Stimulated activated effector memory CD8-positive, alpha-beta T cell treated with anti-CD3 and anti-CD28 coated beads, Interleukin-12 subunit alpha, Interleukin-12 subunit beta, amount 100 ng/mL, for 72 hours (primary cell): ENCODE measurements at regions not wholly inside any gene's neighbourhood (a gene's known extent, or its start where the extent isn't known, plus 50 kb on each side); places are given as distances from the start of the nearest gene placed in this dataset.
A peak's percentile ranks its signal among the peaks of the same experiment; 100 is the strongest.
"Not testable (repeated sequence)": the region's sequence is repeated elsewhere in the genome, so short reads cannot be mapped to it uniquely, and the experiment has no call there.

Experiments
- ATAC-seq: fragments of 150-1000 bp; cut with Tn5 transposase; 2 replicates; pipeline ENCODE4 v1.10.0; 2021
- DNase-seq, 2 donors: peaks; one replicate each; pipeline ENCODE4 v3.0.0; 2021 to 2022; ENCODE audit warnings: low spot score in 2 of 2
- H3K27ac Mint-ChIP-seq: one replicate; pipeline ENCODE4 v1.8.0; 2022; ENCODE audit warnings: mild to moderate bottlenecking, mixed read lengths
- H3K36me3 Mint-ChIP-seq: one replicate; pipeline ENCODE4 v1.8.0; 2022; ENCODE audit warnings: mild to moderate bottlenecking, mixed read lengths
- H3K4me1 Mint-ChIP-seq: one replicate; pipeline ENCODE4 v1.8.0; 2022; ENCODE audit warnings: mixed read lengths
- H3K4me3 Mint-ChIP-seq: one replicate; pipeline ENCODE4 v1.8.0; 2022; ENCODE audit warnings: mild to moderate bottlenecking, mixed read lengths
- H3K9me3 Mint-ChIP-seq: one replicate; pipeline ENCODE4 v1.8.0; 2022; ENCODE audit warnings: mixed read lengths

DNA sequence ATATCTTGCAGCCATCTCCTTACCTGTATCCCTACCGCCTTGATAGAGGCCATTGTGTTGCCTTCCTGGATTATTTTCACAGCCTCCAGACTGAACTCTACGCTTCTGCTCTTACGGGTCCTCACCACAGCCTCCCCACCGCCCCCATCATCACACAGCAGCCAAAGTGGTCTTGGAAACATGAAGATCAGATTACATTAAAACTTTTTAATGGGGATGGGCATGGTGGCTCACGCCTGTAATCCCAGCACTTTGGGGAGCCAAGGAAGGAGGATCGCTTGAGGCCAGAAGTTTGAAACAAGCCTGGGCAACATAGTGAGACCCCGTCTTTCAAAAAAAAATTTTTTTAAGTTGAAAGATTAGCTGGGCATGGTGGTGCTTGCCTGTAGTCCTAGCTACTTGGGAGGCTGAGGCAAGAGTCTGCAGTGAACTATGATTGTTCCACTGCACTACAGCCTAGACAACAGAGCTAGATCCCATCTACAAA is 150.5 kb downstream of the NPIPB5 start:
- H3K4me3 Mint-ChIP-seq = no peak overlapping the region

DNA sequence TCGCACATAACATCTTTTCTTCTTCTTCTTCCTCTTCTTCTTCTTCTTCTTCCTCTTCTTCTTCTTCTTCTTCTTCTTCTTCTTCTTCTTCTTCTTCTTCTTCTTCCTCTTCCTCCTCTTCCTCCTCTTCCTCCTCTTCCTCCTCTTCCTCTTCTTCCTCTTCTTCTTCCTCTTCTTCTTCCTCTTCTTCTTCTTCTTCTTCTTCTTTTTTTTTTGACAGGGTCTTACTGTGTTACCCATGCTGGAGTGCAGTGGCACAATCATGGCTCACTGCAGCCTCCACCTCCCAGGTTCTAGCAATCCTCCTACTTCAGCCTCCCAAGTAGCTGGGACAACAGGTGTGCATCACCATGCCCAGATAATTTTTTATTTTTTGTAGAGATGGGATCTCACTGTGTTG is 151.0 kb upstream of the HS3ST2 start:
- H3K36me3 Mint-ChIP-seq, DNase-seq, H3K9me3 Mint-ChIP-seq, H3K4me1 Mint-ChIP-seq, ATAC-seq, H3K4me3 Mint-ChIP-seq, H3K27ac Mint-ChIP-seq: not testable (repeated sequence)

More for the DNA sequence above, 150.5 kb downstream of the NPIPB5 start:
- H3K4me1 Mint-ChIP-seq = no peaks in the 10 kb centered on the region
- DNase-seq = no peak
- ATAC-seq = no peak
- H3K27ac Mint-ChIP-seq = no peak overlapping the region
- no peaks in the 10 kb centered on the region for H3K36me3 Mint-ChIP-seq
- no peaks in the 10 kb centered on the region for H3K9me3 Mint-ChIP-seq

DNA sequence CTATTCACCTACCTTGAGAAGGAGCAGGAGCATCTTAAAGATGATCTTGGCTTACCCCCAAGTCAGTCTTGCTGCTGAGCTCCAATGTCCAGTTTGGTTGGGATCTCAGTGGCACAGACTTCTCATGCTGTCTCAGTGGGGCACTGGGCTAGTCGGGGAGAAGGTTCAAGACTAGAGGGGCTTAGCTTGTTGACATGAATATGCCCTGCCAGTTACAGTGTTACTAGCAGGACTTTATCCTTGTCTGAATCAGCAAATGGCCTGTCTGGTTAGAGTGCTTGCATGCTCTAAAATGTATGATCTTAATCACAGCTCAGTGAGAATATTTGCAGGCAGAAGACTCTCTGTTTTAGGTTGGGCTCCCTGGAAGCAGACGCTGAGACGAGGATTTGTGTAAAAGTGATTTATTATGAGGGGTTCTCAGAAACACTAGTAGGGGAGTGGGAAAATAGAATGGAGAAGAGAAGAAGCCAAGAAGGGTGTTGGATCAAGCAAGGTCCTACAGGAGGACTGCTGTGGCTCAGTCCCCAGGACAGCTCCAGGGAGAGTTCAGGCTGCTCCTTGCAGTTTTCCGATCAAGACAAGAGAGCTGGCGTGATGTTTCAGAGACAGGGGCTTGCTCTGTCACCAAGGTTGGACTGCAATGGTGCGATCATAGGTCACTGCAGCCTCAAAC is 150.4 kb upstream of the HS3ST2 start:
- Mint-ChIP-seq H3K27ac (no peak overlapping the region), H3K4me3 (no peak overlapping the region), H3K4me1 (no peaks in the 10 kb centered on the region), H3K9me3 (no peaks in the 10 kb centered on the region), H3K36me3 (no peaks in the 10 kb centered on the region)
- DNase-seq (no peak), ATAC-seq (peak; percentile 6)

DNA sequence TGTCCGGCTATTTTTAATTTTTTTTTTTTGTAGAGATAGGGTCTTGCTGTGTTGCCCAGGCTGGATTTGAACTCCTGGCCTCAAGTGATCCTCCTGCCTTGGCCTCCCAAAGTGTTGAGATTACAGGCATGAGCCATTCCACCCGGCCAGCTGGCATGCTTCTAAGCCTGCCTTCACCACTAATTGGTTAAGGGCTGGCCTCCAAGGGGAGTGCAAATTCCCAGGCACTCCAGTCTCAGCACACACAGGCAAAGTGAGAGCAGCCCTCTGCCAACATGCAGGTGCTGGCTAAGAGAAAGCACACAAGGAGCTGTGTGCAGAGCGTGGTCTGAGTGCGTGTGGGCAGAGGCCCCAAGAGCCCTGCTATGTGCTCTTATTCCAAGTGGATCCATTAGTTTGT is 149.8 kb upstream of the HS3ST2 start:
- H3K9me3 Mint-ChIP-seq = no peaks in the 10 kb centered on the region
- no peak for DNase-seq
- no peak overlapping the region for H3K4me3 Mint-ChIP-seq
- H3K4me1 Mint-ChIP-seq = no peaks in the 10 kb centered on the region
- ATAC-seq = no peak
- H3K27ac Mint-ChIP-seq = no peak overlapping the region
- no peaks in the 10 kb centered on the region for H3K36me3 Mint-ChIP-seq

DNA sequence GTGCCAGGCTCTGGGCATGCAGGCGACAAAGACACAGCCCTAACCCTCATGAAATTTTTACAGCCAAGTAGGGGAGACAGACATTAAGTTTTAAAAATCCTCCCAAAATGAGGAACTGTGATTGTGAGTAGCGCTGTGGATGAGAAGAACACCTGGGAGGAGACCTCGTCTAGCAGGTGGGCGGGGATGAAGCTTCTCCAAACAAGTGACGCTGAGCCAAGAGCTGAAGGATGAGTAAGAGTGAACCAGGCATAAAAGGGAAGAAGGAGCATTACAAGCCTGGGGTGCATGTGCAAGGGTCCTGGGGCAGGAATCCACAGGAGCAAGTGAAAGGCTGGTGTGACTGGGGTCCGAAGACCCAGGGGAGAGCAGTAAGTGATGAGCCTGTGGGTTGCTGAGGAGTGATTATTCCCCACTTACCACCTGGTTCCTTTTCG is 149.4 kb upstream of the HS3ST2 start:
- no peak for DNase-seq
- Mint-ChIP-seq H3K9me3 (no peaks in the 10 kb centered on the region), H3K36me3 (no peaks in the 10 kb centered on the region), H3K4me1 (no peaks in the 10 kb centered on the region), H3K27ac (no peak overlapping the region), H3K4me3 (no peak overlapping the region)
- ATAC-seq = no peak

DNA sequence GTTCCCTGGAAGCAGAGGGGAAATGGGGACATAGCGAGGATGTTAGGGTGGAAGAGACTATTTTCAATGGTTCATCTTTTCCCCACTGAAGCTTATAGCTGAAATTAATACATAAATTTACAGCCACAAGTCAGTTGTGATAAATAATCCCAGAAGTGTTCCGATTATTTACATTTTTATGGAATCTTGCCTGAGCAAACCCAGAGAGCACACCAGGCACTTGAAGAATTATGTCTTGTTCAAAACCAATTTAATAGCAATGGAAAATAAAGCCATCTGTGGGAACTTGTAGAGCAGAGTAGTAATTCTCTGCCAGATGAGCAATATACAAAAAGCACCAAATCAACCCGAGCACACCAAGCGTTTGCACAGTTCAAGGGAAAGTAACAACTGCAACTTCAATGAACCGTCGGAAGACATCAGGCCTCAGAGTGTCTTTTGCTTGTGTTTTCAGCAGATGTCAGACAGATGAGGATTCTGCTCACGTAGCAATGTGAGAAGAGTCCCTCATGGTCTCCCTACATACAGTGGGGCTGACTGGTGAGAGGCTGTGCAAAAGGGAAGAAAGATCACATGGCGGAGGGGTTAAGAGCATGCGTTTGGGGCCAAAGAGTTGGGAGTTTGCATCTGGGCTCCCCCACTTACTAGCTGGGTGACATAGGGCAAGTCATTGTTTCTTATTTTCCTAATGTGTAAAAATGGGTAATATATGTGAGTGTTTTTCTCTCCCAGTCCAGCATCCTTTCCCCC is 148.7 kb upstream of the HS3ST2 start:
- Mint-ChIP-seq H3K4me3 (no peak overlapping the region), H3K9me3 (no peaks in the 10 kb centered on the region)

DNA sequence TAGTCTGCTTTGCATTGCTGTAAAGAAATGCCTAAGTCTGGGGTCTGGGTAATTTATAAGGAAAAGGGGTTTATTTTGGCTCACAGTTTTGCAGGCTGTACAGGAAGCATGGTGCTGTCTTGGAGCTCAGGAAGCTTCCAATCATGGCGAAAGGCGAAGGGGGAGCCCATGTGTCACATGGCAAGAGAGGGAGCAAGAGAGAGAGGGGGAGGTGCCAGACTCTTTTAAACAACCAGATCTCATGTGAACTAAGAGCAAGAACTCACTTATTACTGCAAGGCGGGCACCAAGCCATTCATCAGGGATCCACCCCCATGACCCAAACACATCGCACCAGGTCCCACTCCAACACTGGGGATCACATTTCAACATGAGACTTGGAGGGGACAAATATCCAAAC is 148.2 kb upstream of the HS3ST2 start:
- Mint-ChIP-seq H3K36me3 (no peaks in the 10 kb centered on the region), H3K27ac (no peak overlapping the region), H3K9me3 (no peaks in the 10 kb centered on the region), H3K4me3 (no peak overlapping the region), H3K4me1 (no peaks in the 10 kb centered on the region)
- ATAC-seq = no peak
- no peak for DNase-seq

More for the DNA sequence above, 148.7 kb upstream of the HS3ST2 start:
- H3K36me3 Mint-ChIP-seq = no peaks in the 10 kb centered on the region
- no peak for ATAC-seq
- no peak overlapping the region for H3K27ac Mint-ChIP-seq
- H3K4me1 Mint-ChIP-seq = no peaks in the 10 kb centered on the region
- DNase-seq = no peak

DNA sequence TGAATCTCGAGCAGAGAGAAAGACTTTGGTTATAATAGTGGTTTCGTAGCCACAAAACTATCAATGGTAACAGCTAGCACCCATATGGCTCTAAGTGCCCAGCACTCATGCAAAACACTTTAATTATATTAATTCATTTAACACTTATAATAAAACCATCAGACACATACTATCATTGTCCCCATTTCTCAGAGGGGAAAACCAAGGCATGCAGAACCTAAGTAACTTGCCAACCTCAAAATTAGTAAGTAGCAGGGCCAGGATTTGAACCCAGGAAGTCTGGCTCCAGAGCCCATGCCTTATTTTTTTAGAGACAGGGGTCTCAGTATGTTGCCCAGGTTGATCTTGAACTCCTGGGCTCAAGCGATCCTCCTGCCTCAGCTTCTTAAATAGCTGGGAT is 145.6 kb upstream of the HS3ST2 start:
- Mint-ChIP-seq H3K9me3 (no peaks in the 10 kb centered on the region), H3K4me3 (no peak overlapping the region), H3K36me3 (no peaks in the 10 kb centered on the region), H3K27ac (no peak overlapping the region), H3K4me1 (no peaks in the 10 kb centered on the region)
- no peak for DNase-seq
- no peak for ATAC-seq

DNA sequence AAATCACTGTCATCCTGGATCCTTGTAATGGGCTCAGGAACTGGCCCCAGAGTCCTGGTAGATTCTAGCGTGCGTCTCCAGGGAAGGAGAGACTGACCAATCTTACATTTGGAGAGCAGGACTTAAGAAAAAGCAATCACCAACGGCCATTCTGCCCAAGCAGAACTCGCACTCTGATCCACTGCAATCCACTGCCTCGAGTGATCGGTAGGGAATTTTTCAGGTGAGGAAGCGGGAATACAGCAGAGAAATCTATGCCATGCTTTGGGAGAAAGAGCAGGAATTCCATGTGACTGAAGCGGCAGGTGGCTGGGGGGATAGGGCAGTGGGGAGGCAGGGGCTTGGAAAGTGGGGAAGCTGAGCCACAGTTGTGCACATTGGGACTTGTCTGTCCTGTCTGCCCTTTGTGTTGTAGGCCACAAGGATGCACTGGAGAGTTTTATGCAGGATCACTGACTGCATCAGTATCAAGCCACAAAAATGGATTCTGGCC is 143.9 kb upstream of the HS3ST2 start:
- Mint-ChIP-seq H3K4me3 (no peak overlapping the region), H3K9me3 (no peaks in the 10 kb centered on the region), H3K4me1 (no peaks in the 10 kb centered on the region), H3K27ac (no peak overlapping the region), H3K36me3 (no peaks in the 10 kb centered on the region)
- DNase-seq (no peak), ATAC-seq (no peak)

DNA sequence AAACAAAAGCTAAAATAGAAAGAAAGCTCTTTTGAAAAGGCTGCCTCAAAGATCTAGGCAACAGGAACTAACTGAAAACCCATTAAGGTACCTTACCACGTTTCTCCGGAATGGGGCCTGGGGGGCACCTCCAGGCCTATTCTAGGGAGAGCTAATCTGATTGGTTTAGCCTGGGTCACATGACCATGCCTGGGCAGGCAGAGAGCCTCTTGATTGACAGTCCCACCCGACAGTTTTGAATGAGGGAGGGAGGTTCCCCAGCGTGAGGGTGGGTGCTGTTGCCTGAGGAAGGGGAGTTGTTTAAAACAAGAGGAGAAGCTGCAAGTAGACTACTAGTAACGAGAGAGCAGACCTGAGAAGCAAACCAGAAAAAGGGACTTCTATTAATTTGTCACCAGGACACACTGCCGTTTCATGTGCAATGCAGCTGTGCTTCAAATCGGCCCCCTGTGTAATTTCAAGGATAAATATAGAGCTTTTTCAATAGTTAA is 143.4 kb upstream of the HS3ST2 start:
- no peak overlapping the region for H3K27ac Mint-ChIP-seq
- H3K36me3 Mint-ChIP-seq = no peaks in the 10 kb centered on the region
- no peak overlapping the region for H3K4me3 Mint-ChIP-seq
- H3K9me3 Mint-ChIP-seq = no peaks in the 10 kb centered on the region
- ATAC-seq = peak; percentile 36
- no peaks in the 10 kb centered on the region for H3K4me1 Mint-ChIP-seq
- no peak for DNase-seq

DNA sequence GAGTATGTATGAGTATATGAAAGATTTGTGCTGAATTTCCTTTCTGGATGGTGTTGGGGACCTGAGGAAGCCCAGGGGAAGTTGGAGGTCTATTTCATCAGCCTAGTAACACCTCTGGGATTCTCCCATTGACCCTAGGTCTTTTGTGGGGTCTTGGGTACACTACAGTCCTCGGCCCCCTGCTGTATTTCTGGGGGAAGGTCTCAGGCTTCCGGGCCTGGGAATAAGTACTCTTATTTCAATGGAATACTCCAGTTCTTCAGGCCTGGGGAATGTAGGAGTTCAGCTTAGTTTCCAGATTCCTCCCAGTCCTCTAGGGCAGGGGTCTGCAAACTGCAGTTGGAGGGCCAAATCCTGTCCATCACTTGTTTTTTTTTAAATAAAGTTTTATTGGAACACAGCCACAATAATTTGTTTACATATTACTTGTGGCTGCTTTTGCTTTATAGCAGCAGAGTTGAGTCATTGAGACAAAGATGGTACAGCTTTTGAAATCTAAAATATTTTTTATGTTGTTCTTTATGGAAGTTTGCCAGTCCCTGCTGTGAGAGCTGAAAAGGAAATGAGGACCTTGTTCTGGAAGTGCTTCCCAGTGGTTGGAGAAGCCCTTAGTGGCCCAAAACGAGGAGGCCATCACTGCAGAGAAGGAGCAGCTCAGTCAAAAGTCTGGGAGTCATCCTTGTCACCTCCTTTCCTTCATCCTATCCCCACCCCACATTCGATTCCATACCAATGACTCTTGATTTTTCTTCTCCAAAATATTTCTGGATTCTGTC is 142.5 kb upstream of the HS3ST2 start:
- H3K4me1 Mint-ChIP-seq = no peaks in the 10 kb centered on the region
- no peaks in the 10 kb centered on the region for H3K9me3 Mint-ChIP-seq
- DNase-seq (no peak), ATAC-seq (no peak)
- H3K27ac Mint-ChIP-seq = no peak overlapping the region
- no peak overlapping the region for H3K4me3 Mint-ChIP-seq
- H3K36me3 Mint-ChIP-seq = no peaks in the 10 kb centered on the region

DNA sequence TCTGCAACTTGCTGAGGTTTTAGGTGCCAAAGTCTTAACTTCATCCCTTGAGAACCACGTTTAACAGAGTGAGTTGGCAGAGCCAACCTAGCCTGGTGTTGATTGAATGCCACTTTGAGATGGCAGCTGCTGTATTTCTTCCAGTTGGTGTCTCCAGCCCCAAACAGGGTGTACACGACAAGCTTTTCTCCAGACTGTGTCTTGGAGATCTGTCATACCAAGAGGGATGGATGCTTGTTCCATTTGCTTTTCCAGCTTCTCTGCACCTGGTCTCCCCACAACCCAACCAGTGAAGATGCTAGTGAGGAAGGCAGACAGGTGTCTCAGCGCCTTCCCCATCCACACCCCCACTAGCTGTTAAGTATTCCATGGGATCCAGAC is 141.1 kb upstream of the HS3ST2 start:
- ATAC-seq (no peak), DNase-seq (peak in 1 of 2 donors; percentile 43)
- Mint-ChIP-seq H3K4me3 (no peak overlapping the region), H3K9me3 (no peaks in the 10 kb centered on the region), H3K36me3 (no peaks in the 10 kb centered on the region), H3K4me1 (no peaks in the 10 kb centered on the region), H3K27ac (no peak overlapping the region)

DNA sequence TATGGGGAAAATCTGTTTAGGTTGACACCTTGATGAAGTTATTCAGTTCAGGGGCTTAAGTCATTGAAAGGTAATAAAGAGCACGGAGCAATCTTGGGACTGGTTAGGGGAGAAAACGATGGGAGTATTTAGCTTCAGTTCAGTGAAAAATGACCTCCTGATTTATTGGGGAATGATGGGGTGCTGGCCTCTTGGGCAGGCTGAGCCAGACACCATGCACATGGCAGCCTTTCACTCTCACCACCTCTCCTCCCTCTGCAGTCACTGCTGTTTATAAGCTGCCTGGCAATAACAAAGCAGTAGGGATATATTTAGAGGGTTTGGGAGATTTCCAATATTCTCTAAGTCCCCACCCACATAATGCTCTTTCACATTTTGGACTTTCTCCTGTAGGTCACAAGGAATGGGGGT is 140.5 kb upstream of the HS3ST2 start:
- no peaks in the 10 kb centered on the region for H3K36me3 Mint-ChIP-seq
- H3K4me3 Mint-ChIP-seq = no peak overlapping the region
- ATAC-seq (no peak), DNase-seq (no peak)
- H3K9me3 Mint-ChIP-seq = no peaks in the 10 kb centered on the region
- H3K4me1 Mint-ChIP-seq = no peaks in the 10 kb centered on the region
- no peak overlapping the region for H3K27ac Mint-ChIP-seq

DNA sequence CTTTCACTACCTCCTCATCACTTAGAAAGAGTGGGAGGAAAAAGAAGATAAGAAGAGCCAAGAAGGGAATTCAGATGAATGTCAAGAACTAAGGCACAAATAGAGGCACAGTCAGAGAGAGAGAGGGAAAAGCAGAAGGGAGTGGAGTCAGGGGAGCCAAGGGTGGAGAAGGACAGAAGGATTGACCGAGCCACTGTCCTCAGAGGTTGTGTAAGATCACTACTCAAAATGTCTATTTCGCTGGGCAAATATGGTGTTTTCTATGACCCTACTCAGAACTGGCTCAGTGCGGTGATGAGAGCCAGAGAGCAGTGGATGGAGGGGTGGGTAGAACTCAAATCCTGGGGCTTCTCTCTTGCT is 139.2 kb upstream of the HS3ST2 start:
- Mint-ChIP-seq H3K4me3 (no peak overlapping the region), H3K36me3 (no peaks in the 10 kb centered on the region), H3K27ac (no peak overlapping the region), H3K9me3 (no peaks in the 10 kb centered on the region), H3K4me1 (no peaks in the 10 kb centered on the region)
- ATAC-seq (no peak), DNase-seq (peak in 1 of 2 donors; percentile 44)

DNA sequence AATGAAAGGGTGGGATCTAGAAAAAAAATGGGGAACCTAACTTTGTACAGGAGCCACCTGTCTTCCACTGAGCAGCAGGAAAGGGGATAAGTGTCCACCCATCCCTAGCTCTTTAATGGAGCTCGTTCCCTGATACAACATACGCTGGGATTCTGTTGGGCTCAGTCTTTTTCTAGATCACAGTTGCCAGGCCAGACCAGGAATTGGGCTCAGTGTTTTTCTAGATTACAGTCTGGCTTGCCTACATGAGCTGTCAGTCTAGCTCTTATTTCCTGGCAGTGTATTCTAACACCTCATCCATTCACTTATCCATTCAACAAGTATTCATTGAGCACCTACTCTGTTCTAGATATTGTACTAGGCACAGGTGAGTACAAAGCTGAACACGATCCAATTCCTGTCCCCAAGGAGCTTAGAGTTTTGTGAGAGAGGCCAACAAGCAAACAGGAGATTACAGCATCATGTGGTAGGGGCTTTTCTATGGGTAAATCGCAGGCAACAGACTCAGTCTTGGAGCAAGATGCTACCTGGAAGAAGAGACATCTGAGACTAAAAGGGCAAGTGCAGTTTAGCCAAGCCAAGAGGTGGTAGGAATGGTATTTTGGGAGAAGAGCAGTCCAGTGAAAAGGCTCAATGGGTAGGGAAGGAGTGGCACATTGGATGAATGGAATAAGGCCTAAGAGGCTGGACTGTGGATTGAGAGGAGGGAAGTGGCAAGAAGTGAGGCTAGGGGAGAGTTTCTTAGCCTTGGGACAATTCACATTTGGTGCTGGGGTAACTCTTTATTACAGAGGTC is 138.0 kb upstream of the HS3ST2 start:
- Mint-ChIP-seq H3K36me3 (no peaks in the 10 kb centered on the region), H3K27ac (no peak overlapping the region), H3K4me1 (no peaks in the 10 kb centered on the region), H3K9me3 (no peaks in the 10 kb centered on the region), H3K4me3 (no peak overlapping the region)
- DNase-seq = no peak
- ATAC-seq = no peak
